Neural progenitor cell (in vitro differentiated cells): ENCODE measurements at regions not wholly inside any gene's neighbourhood (a gene's known extent, or its start where the extent isn't known, plus 50 kb on each side); places are given as distances from the start of the nearest gene placed in this dataset.

Experiments
- CTCF ChIP-seq: fragments of 200-600 bp; sonication (generic); IDR thresholded peaks from 2 replicates; pipeline ENCODE4 v1.5.1; 2017; ENCODE audit warnings: antibody characterized with exemption, mild to moderate bottlenecking
- EZH2 ChIP-seq: fragments of 200-600 bp; sonication (generic); IDR thresholded peaks from 2 replicates; pipeline ENCODE4 v1.6.1; 2017; ENCODE audit warnings: antibody characterized with exemption, mild to moderate bottlenecking, moderate library complexity
- EZH2phosphoT487 ChIP-seq: fragments of 200-600 bp; sonication (generic); IDR thresholded peaks from 2 replicates; pipeline ENCODE4 v1.6.1; 2017; ENCODE audit warnings: antibody characterized with exemption

GRCh38 chr16:60031740-60032139 is 1297.6 kb upstream of the GOT2 start:
- no peak for TF ChIP-seq CTCF
- TF ChIP-seq EZH2phosphoT487, result no peak
- TF ChIP-seq EZH2, result no peak
